Central memory CD4-positive, alpha-beta T cell (primary cell): ENCODE measurements at regions not wholly inside any gene's neighbourhood (a gene's known extent, or its start where the extent isn't known, plus 50 kb on each side); places are given as distances from the start of the nearest gene placed in this dataset.
"Not testable (repeated sequence)": the region's sequence is repeated elsewhere in the genome, so short reads cannot be mapped to it uniquely, and the experiment has no call there.

Source experiments
- DNase-seq: peaks from one replicate; pipeline ENCODE4 v3.0.0; 2022

- no peak for DNase-seq
Measured at GRCh38 chr6:141212296-141212695, 920.4 kb upstream of the GJE1 start.

- no peak for DNase-seq
Measured at GRCh38 chr6:141211845-141212244, 920.9 kb upstream of the GJE1 start.

GRCh38 chr6:141210901-141211300, 921.8 kb upstream of the GJE1 start:
- no peak for DNase-seq

- no peak for DNase-seq
Measured at GRCh38 chr6:141209890-141210289, 922.8 kb upstream of the GJE1 start.

GRCh38 chr6:141208101-141208500, 924.6 kb upstream of the GJE1 start:
- DNase-seq: no peak

GRCh38 chr6:141203902-141204575, 928.7 kb upstream of the GJE1 start:
- no peak for DNase-seq

GRCh38 chr6:141202626-141203025, 930.1 kb upstream of the GJE1 start:
- DNase-seq: no peak

GRCh38 chr6:141199074-141199473, 933.7 kb upstream of the GJE1 start:
- no peak for DNase-seq

GRCh38 chr6:141195251-141195832, 937.4 kb upstream of the GJE1 start:
- DNase-seq: no peak

GRCh38 chr6:141183368-141183767, 949.4 kb upstream of the GJE1 start:
- no peak for DNase-seq

GRCh38 chr6:141175458-141175857, 957.3 kb upstream of the GJE1 start:
- not testable (repeated sequence) for DNase-seq

GRCh38 chr6:141174932-141175331, 957.8 kb upstream of the GJE1 start:
- DNase-seq: no peak

- DNase-seq: no peak
Measured at GRCh38 chr6:141173529-141173928, 959.2 kb upstream of the GJE1 start.

- DNase-seq: no peak
Measured at GRCh38 chr6:141169419-141169818, 963.3 kb upstream of the GJE1 start.

GRCh38 chr6:141167945-141168344, 964.8 kb upstream of the GJE1 start:
- no peak for DNase-seq

- no peak for DNase-seq
Measured at GRCh38 chr6:141165002-141165665, 967.6 kb upstream of the GJE1 start.

- no peak for DNase-seq
Measured at GRCh38 chr6:141164042-141164743, 968.5 kb upstream of the GJE1 start.

GRCh38 chr6:141163107-141163506, 969.6 kb upstream of the GJE1 start:
- no peak for DNase-seq

- no peak for DNase-seq
Measured at GRCh38 chr6:141158740-141159139, 974.0 kb upstream of the GJE1 start.

GRCh38 chr6:141153563-141153962, 979.2 kb upstream of the GJE1 start:
- peak; percentile 44 for DNase-seq

GRCh38 chr6:141152951-141153350, 979.8 kb upstream of the GJE1 start:
- no peak for DNase-seq

- no peak for DNase-seq
Measured at GRCh38 chr6:141151710-141152417, 980.9 kb upstream of the GJE1 start.

- DNase-seq: no peak
Measured at GRCh38 chr6:141141870-141142269, 990.9 kb upstream of the GJE1 start.
